ENCODE measurements at regions not wholly inside any gene's neighbourhood (a gene's known extent, or its start where the extent isn't known, plus 50 kb on each side); places are given as distances from the start of the nearest gene placed in this dataset.

DNA sequence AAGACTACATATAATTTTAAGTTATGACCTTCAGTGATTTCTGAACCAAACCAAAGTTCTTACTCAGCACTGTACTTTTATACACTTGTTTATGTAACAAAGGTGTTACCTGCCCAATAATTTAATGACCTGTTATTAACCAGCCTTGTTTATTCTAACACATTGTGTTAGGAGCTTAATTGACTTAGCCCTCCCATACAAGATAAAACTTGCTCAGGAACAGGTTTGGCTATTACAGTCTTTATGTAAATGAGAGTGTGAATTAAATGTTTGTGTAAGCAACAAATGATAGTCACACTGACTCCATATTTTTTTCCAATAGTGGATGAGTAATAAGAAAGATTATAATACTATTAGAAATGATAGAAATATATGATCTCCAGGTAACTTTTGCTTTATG, 51.8 kb upstream of the MYCBP2 start:
- no peak overlapping the region for H3K9ac ChIP-seq (ENCODE audit: low read length)
- DNase-seq (ENCODE audit: low read depth), result no peak

DNA sequence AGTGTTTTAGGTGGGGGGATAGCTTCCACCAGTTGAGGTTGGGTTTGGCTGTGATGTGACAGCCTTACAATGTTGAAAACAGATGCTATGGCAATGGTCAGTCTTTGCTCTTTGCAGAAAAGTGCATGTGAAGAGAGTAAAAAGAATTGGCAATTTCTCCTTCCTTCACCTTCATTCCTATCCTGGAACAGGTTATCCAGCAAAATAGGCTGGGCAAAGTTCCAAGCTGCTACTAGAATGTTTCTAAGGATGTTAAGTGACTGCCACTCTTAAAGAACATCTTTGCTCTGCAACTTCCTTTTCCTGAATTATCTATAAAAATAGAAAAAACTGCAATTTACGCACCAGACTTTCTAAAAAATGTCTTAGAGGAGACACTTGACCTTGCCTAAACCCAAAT, 50.1 kb upstream of the MYCBP2 start:
- no peak overlapping the region for H3K4me3 ChIP-seq (ENCODE audit: low read length)
- no peaks in the 10 kb centered on the region for H3K27me3 ChIP-seq (replicated peaks; ENCODE audit: control insufficient read depth, insufficient read depth, low read length)
- no peaks in the 10 kb centered on the region for H3K9me3 ChIP-seq (ENCODE audit: control insufficient read depth, low read length)
- no peak for DNase-seq (ENCODE audit: low read depth)
- peaks cover 3% of the 10 kb centered on the region for H3K4me1 ChIP-seq (ENCODE audit: control insufficient read depth, insufficient read depth, low read length)
- H3K9ac ChIP-seq (ENCODE audit: low read length), result no peak overlapping the region
- H3K36me3 ChIP-seq (ENCODE audit: control insufficient read depth, insufficient read depth, low read length, severe bottlenecking), result no peaks in the 10 kb centered on the region

More for the DNA sequence above, 51.8 kb upstream of the MYCBP2 start:
- Histone ChIP-seq H3K27me3 (replicated peaks; ENCODE audit: control insufficient read depth, insufficient read depth, low read length) (no peaks in the 10 kb centered on the region), H3K36me3 (ENCODE audit: control insufficient read depth, insufficient read depth, low read length, severe bottlenecking) (no peaks in the 10 kb centered on the region), H3K4me3 (ENCODE audit: low read length) (no peak overlapping the region), H3K4me1 (ENCODE audit: control insufficient read depth, insufficient read depth, low read length) (peaks cover 5% of the 10 kb centered on the region), H3K9me3 (ENCODE audit: control insufficient read depth, low read length) (no peaks in the 10 kb centered on the region)
